Coronary artery (tissue), 2 donors: ENCODE measurements at regions not wholly inside any gene's neighbourhood (a gene's known extent, or its start where the extent isn't known, plus 50 kb on each side); places are given as distances from the start of the nearest gene placed in this dataset.

Experiments
- DNase-seq: peaks from one replicate; pipeline ENCODE4 v3.0.0-alpha.2; 2017; ENCODE audit warnings: low spot score
- H3K27ac ChIP-seq, 2 donors: fragments of 200-600 bp; sonication (generic); one replicate each; pipeline ENCODE4 v1.5.1; 2016 to 2019
- H3K4me3 ChIP-seq: fragments of 200-600 bp; sonication (generic); 2 replicates; pipeline ENCODE4 v1.5.1; 2016; ENCODE audit warnings: mild to moderate bottlenecking, moderate library complexity
- CTCF ChIP-seq: fragments of 200-600 bp; sonication (generic); IDR thresholded peaks from one replicate; pipeline ENCODE4 v1.5.1; 2019; ENCODE audit warnings: antibody characterized with exemption

- Histone ChIP-seq H3K27ac (no peak overlapping the region), H3K4me3 (no peak overlapping the region)
- no peak for DNase-seq
- no peak for TF ChIP-seq CTCF
Measured at GRCh38 chr20:1761116-1761515, 103.5 kb upstream of the SIRPG start.

GRCh38 chr20:1758765-1759164 is 101.2 kb upstream of the SIRPG start:
- no peak overlapping the region for H3K4me3 ChIP-seq
- no peak for TF ChIP-seq CTCF
- DNase-seq = no peak
- no peak overlapping the region for H3K27ac ChIP-seq

GRCh38 chr20:1757606-1758512 is 100.3 kb upstream of the SIRPG start:
- Histone ChIP-seq H3K4me3 (no peak overlapping the region), H3K27ac (no peak overlapping the region)
- DNase-seq = no peak
- TF ChIP-seq CTCF = no peak

- H3K27ac ChIP-seq = no peak overlapping the region
- no peak for TF ChIP-seq CTCF
- no peak overlapping the region for H3K4me3 ChIP-seq
- DNase-seq = no peak
Measured at GRCh38 chr20:1757072-1757471, 99.5 kb upstream of the SIRPG start.

GRCh38 chr20:1754749-1755148 is 97.2 kb upstream of the SIRPG start:
- Histone ChIP-seq H3K4me3 (no peak overlapping the region), H3K27ac (no peak overlapping the region)
- no peak for DNase-seq
- TF ChIP-seq CTCF = no peak

GRCh38 chr20:1754306-1754705 is 96.7 kb upstream of the SIRPG start:
- no peak overlapping the region for H3K4me3 ChIP-seq
- no peak overlapping the region for H3K27ac ChIP-seq
- no peak for TF ChIP-seq CTCF
- no peak for DNase-seq

GRCh38 chr20:1752045-1752444 is 94.5 kb upstream of the SIRPG start:
- no peak for TF ChIP-seq CTCF
- Histone ChIP-seq H3K27ac (no peak overlapping the region), H3K4me3 (no peak overlapping the region)
- DNase-seq = no peak
